Keratinocyte (primary cell): ENCODE measurements at regions not wholly inside any gene's neighbourhood (a gene's known extent, or its start where the extent isn't known, plus 50 kb on each side); places are given as distances from the start of the nearest gene placed in this dataset.

Experiments
- DNase-seq: peaks from one replicate; pipeline ENCODE4 v3.0.0-alpha.2; 2011; ENCODE audit warnings: low read depth, missing footprints, low spot score
- FAIRE-seq: peaks from 2 replicates; lab custom pipeline; 2011; peaks lifted over from hg19 to GRCh38; lab: Jason Lieb, UNC
- H2AFZ ChIP-seq: 2 replicates; pipeline ENCODE4 v1.6.0; 2012; ENCODE audit warnings: low read length, control low read depth, inconsistent platforms; ENCODE audit not compliant: control insufficient read depth
- H3K27ac ChIP-seq: 2 replicates; pipeline ENCODE4 v1.5.1; 2011; ENCODE audit warnings: low read length; ENCODE audit not compliant: control insufficient read depth, insufficient read depth
- H3K27me3 ChIP-seq: 3 replicates; pipeline ENCODE4 v1.6.0; 2011; ENCODE audit warnings: low read length; ENCODE audit not compliant: control insufficient read depth, insufficient read depth; ENCODE audit errors: extremely low read depth
- H3K36me3 ChIP-seq, 2 experiments: 2 replicates in 1 of 2; 3 replicates in 1 of 2; pipeline ENCODE4 v1.5.1; 2011; ENCODE audit warnings: low read length in 2 of 2, mild to moderate bottlenecking in 1 of 2; ENCODE audit not compliant: control insufficient read depth in 2 of 2, insufficient read depth in 2 of 2; ENCODE audit errors: extremely low read depth in 1 of 2
- H3K4me1 ChIP-seq: 3 replicates; pipeline ENCODE4 v1.5.1; 2011; ENCODE audit warnings: low read length; ENCODE audit not compliant: control insufficient read depth, insufficient read depth; ENCODE audit errors: extremely low read depth
- H3K4me2 ChIP-seq: 3 replicates; pipeline ENCODE4 v1.6.0; 2011; ENCODE audit warnings: low read depth, low read length; ENCODE audit not compliant: control insufficient read depth, insufficient read depth; ENCODE audit errors: extremely low read depth
- H3K4me3 ChIP-seq, 3 experiments: fragments of 200-600 bp in 1 of 3; sonication (generic) in 1 of 3; 2 replicates in 2 of 3; 3 replicates in 1 of 3; pipeline ENCODE4 v1.5.1; 2011 to 2016; ENCODE audit warnings: low read length in 3 of 3, mild to moderate bottlenecking in 3 of 3, control low read depth in 2 of 3, inconsistent platforms in 1 of 3, low read depth in 1 of 3, mixed read lengths in 1 of 3, mixed run types in 1 of 3, moderate library complexity in 1 of 3; ENCODE audit not compliant: control insufficient read depth in 2 of 3, insufficient read depth in 2 of 3; ENCODE audit errors: extremely low read depth in 1 of 3
- H3K79me2 ChIP-seq: 2 replicates; pipeline ENCODE4 v1.6.0; 2012; ENCODE audit warnings: low read length; ENCODE audit not compliant: control insufficient read depth, insufficient read depth
- H3K9ac ChIP-seq: 3 replicates; pipeline ENCODE4 v1.6.0; 2011; ENCODE audit warnings: low read length; ENCODE audit not compliant: control insufficient read depth, insufficient read depth; ENCODE audit errors: extremely low read depth
- H3K9me1 ChIP-seq: 3 replicates; pipeline ENCODE4 v1.6.0; 2011; ENCODE audit warnings: low read length; ENCODE audit not compliant: control insufficient read depth, insufficient read depth; ENCODE audit errors: extremely low read depth
- H3K9me3 ChIP-seq: 2 replicates; pipeline ENCODE4 v1.5.1; 2012; ENCODE audit warnings: low read depth, low read length; ENCODE audit not compliant: control insufficient read depth
- H4K20me1 ChIP-seq: 3 replicates; pipeline ENCODE4 v1.6.0; 2011; ENCODE audit warnings: low read length; ENCODE audit not compliant: control insufficient read depth, insufficient read depth; ENCODE audit errors: extremely low read depth
- EZH2 ChIP-seq: IDR thresholded peaks from one replicate; pipeline ENCODE4 v1.6.1; 2012; ENCODE audit warnings: inconsistent platforms, mild to moderate bottlenecking, low read length, moderate library complexity
- dilution Hi-C: fragments of 300-500 bp; cut with MboI; formaldehyde crosslinking; loops from one replicate; pipeline ENCODE4 v1.7.0; 2020; ENCODE audit warnings: low sequenced_read_pairs; ENCODE audit not compliant: extremely low pct_ligation_motif_present
- TF ChIP-seq, protein P1 (sequence below), 3 experiments: IDR thresholded peaks in 1 of 3; conservative IDR thresholded peaks in 1 of 3; optimal IDR thresholded peaks in 1 of 3; 2 replicates in 2 of 3; 3 replicates in 1 of 3; pipeline versions ENCODE3 to v1.5.1; 2011; ENCODE audit warnings: low read length in 3 of 3, mild to moderate bottlenecking in 3 of 3, moderate library complexity in 2 of 3, control low read depth in 1 of 3, inconsistent platforms in 1 of 3; ENCODE audit not compliant: insufficient read depth in 2 of 3; ENCODE audit errors: extremely low read depth in 1 of 3

DNA sequence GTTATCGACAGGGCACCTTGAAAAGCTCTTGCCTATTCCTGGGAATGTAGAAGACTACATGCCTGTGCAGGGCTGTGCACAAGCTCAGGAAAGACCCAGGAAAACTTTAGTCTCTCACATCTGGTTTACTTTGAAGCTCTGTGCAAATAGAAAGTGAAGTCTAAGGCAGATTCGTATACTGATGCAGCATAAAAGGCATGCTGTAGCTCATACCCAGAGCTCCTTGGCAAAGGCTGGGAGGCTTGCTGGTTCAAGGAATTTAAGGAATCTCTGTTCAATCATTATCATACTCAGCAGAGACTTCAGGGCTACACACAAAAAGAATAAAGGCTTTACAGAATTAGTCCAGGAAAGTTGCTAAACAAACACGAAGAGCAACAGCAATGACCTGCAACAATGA lies 192.0 kb downstream of the OTUD1 start:
- Histone ChIP-seq H3K79me2 (no peaks in the 10 kb centered on the region), H3K9ac (no peak overlapping the region), H3K9me3 (no peaks in the 10 kb centered on the region), H3K36me3 (no peaks in the 10 kb centered on the region), H3K9me1 (no peaks in the 10 kb centered on the region), H3K4me1 (no peaks in the 10 kb centered on the region), H2AFZ (no peak overlapping the region), H3K4me2 (no peak overlapping the region), H3K27ac (no peak overlapping the region), H4K20me1 (no peaks in the 10 kb centered on the region), H3K27me3 (no peaks in the 10 kb centered on the region), H3K4me3 (no peak overlapping the region)
- DNase-seq (no peak), FAIRE-seq (no peak)
- TF ChIP-seq, protein P1, sequence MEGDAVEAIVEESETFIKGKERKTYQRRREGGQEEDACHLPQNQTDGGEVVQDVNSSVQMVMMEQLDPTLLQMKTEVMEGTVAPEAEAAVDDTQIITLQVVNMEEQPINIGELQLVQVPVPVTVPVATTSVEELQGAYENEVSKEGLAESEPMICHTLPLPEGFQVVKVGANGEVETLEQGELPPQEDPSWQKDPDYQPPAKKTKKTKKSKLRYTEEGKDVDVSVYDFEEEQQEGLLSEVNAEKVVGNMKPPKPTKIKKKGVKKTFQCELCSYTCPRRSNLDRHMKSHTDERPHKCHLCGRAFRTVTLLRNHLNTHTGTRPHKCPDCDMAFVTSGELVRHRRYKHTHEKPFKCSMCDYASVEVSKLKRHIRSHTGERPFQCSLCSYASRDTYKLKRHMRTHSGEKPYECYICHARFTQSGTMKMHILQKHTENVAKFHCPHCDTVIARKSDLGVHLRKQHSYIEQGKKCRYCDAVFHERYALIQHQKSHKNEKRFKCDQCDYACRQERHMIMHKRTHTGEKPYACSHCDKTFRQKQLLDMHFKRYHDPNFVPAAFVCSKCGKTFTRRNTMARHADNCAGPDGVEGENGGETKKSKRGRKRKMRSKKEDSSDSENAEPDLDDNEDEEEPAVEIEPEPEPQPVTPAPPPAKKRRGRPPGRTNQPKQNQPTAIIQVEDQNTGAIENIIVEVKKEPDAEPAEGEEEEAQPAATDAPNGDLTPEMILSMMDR (optimal IDR thresholded peaks at IDR 0.05 in 1 of 3, IDR thresholded peaks at IDR 0.05 in 1 of 3, conservative IDR thresholded peaks at IDR 0.05 in 1 of 3; ENCODE audit: extremely low read depth in 1 of 3, insufficient read depth in 2 of 3, low read length in 3 of 3): no peak
- TF ChIP-seq EZH2: no peak
- dilution Hi-C loops: no loop called here

- dilution Hi-C loops: no loop called here
- Histone ChIP-seq H3K4me3 (no peak overlapping the region), H3K9me3 (no peaks in the 10 kb centered on the region), H3K4me2 (no peak overlapping the region), H3K27ac (no peak overlapping the region), H4K20me1 (no peaks in the 10 kb centered on the region), H3K36me3 (no peaks in the 10 kb centered on the region), H3K4me1 (no peaks in the 10 kb centered on the region), H3K27me3 (no peaks in the 10 kb centered on the region), H3K79me2 (no peaks in the 10 kb centered on the region), H3K9me1 (no peaks in the 10 kb centered on the region), H2AFZ (no peak overlapping the region), H3K9ac (no peak overlapping the region)
- FAIRE-seq (no peak), DNase-seq (no peak)
- no peak for TF ChIP-seq EZH2
- TF ChIP-seq, protein P1 (optimal IDR thresholded peaks at IDR 0.05 in 1 of 3, IDR thresholded peaks at IDR 0.05 in 1 of 3, conservative IDR thresholded peaks at IDR 0.05 in 1 of 3; ENCODE audit: extremely low read depth in 1 of 3, insufficient read depth in 2 of 3, low read length in 3 of 3): no peak
These were observed 204.4 kb downstream of the OTUD1 start for GRCh38 chr10:23643111-23643780.
